DND-41 (cell line): ENCODE measurements at regions not wholly inside any gene's neighbourhood (a gene's known extent, or its start where the extent isn't known, plus 50 kb on each side); places are given as distances from the start of the nearest gene placed in this dataset.

Experiments used
- ATAC-seq: fragments of 200-7000 bp; cut with Tn5 transposase; 3 replicates; pipeline ENCODE4 v1.9.1; 2021; ENCODE audit warnings: low read depth; ENCODE audit not compliant: insufficient read depth
- DNase-seq: peaks from one replicate; pipeline ENCODE4 v3.0.0-alpha.2; 2020
- H2AFZ ChIP-seq: 2 replicates; pipeline ENCODE4 v1.6.0; 2012; ENCODE audit warnings: low read depth, low read length
- H3K27ac ChIP-seq: 2 replicates; pipeline ENCODE4 v1.5.1; 2012; ENCODE audit warnings: low read length, inconsistent platforms
- H3K27me3 ChIP-seq: fragments of 200-600 bp; sonication (generic); 2 replicates; pipeline ENCODE4 v1.6.0; 2012; ENCODE audit warnings: low read length, mild to moderate bottlenecking, inconsistent platforms; ENCODE audit not compliant: insufficient read depth, poor library complexity
- H3K36me3 ChIP-seq: 2 replicates; pipeline ENCODE4 v1.5.1; 2012; ENCODE audit warnings: low read length, inconsistent platforms; ENCODE audit not compliant: insufficient read depth
- H3K4me1 ChIP-seq: 2 replicates; pipeline ENCODE4 v1.5.1; 2012; ENCODE audit warnings: mild to moderate bottlenecking, low read length; ENCODE audit not compliant: insufficient read depth
- H3K4me2 ChIP-seq: 2 replicates; pipeline ENCODE4 v1.6.0; 2012; ENCODE audit warnings: mild to moderate bottlenecking, moderate library complexity, low read length, inconsistent platforms; ENCODE audit not compliant: insufficient read depth
- H3K4me3 ChIP-seq, 2 experiments: fragments of 200-600 bp in 1 of 2; shearing (Covaris generic) in 1 of 2; 2 replicates each; pipeline ENCODE4 v1.5.1; 2012 to 2016; ENCODE audit warnings: inconsistent platforms in 2 of 2, low read length in 2 of 2, mild to moderate bottlenecking in 2 of 2, low read depth in 1 of 2, moderate library complexity in 1 of 2
- H3K79me2 ChIP-seq: 2 replicates; pipeline ENCODE4 v1.6.0; 2012; ENCODE audit warnings: low read length, inconsistent platforms; ENCODE audit not compliant: insufficient read depth
- H3K9ac ChIP-seq: 2 replicates; pipeline ENCODE4 v1.6.0; 2012; ENCODE audit warnings: low read depth, mild to moderate bottlenecking, inconsistent platforms, low read length, moderate library complexity
- H3K9me3 ChIP-seq: 2 replicates; pipeline ENCODE4 v1.5.1; 2012; ENCODE audit warnings: low read length, moderate library complexity, mild to moderate bottlenecking, inconsistent platforms; ENCODE audit not compliant: insufficient read depth, severe bottlenecking
- H4K20me1 ChIP-seq: 2 replicates; pipeline ENCODE4 v1.6.0; 2012; ENCODE audit warnings: low read length; ENCODE audit not compliant: insufficient read depth
- CTCF ChIP-seq: IDR thresholded peaks from 2 replicates; pipeline ENCODE4 v1.5.1; 2012; ENCODE audit warnings: borderline replicate concordance, low read length, moderate library complexity, mild to moderate bottlenecking; ENCODE audit not compliant: poor library complexity, severe bottlenecking; ENCODE audit errors: extremely low read depth
- EZH2 ChIP-seq: IDR thresholded peaks from 3 replicates; pipeline ENCODE4 v1.6.1; 2012; ENCODE audit warnings: borderline replicate concordance, low read depth, mild to moderate bottlenecking, moderate library complexity, low read length, inconsistent platforms; ENCODE audit not compliant: severe bottlenecking

- no peak overlapping the region for H3K9ac ChIP-seq
- no peak overlapping the region for H3K27ac ChIP-seq
Observed at GRCh38 chr1:201676641-201677040, 137.7 kb downstream of the NAV1 start.

GRCh38 chr1:201678264-201679101, 139.6 kb downstream of the NAV1 start:
- Histone ChIP-seq H3K4me1 (no peaks in the 10 kb centered on the region), H3K4me3 (no peak overlapping the region), H4K20me1 (no peaks in the 10 kb centered on the region), H3K36me3 (no peaks in the 10 kb centered on the region), H3K27me3 (peaks cover 14% of the 10 kb centered on the region), H3K79me2 (no peaks in the 10 kb centered on the region), H3K4me2 (no peak overlapping the region), H3K27ac (no peak overlapping the region), H3K9ac (no peak overlapping the region), H2AFZ (no peak overlapping the region), H3K9me3 (no peaks in the 10 kb centered on the region)
- TF ChIP-seq CTCF: no peak
- TF ChIP-seq EZH2: no peak
- ATAC-seq (no peak), DNase-seq (no peak)

More at GRCh38 chr1:201676641-201677040, 137.7 kb downstream of the NAV1 start:
- Histone ChIP-seq H3K4me3 (no peak overlapping the region), H3K36me3 (no peaks in the 10 kb centered on the region), H3K9me3 (no peaks in the 10 kb centered on the region), H2AFZ (no peak overlapping the region), H3K4me1 (no peaks in the 10 kb centered on the region), H3K4me2 (no peak overlapping the region), H3K79me2 (no peaks in the 10 kb centered on the region), H4K20me1 (no peaks in the 10 kb centered on the region), H3K27me3 (peaks cover 14% of the 10 kb centered on the region)
- TF ChIP-seq EZH2 (no peak), CTCF (no peak)
- no peak for DNase-seq
- no peak for ATAC-seq

GRCh38 chr1:201681375-201681774, 142.4 kb downstream of the NAV1 start:
- no peak overlapping the region for H2AFZ ChIP-seq
- no peak overlapping the region for H3K4me3 ChIP-seq
- H3K4me1 ChIP-seq: no peaks in the 10 kb centered on the region
- H3K9me3 ChIP-seq: no peaks in the 10 kb centered on the region
- H3K27ac ChIP-seq: no peak overlapping the region
- no peaks in the 10 kb centered on the region for H4K20me1 ChIP-seq
- TF ChIP-seq EZH2 (no peak), CTCF (no peak)
- H3K9ac ChIP-seq: no peak overlapping the region
- peaks cover 21% of the 10 kb centered on the region for H3K27me3 ChIP-seq
- no peaks in the 10 kb centered on the region for H3K79me2 ChIP-seq
- DNase-seq (no peak), ATAC-seq (no peak)
- H3K4me2 ChIP-seq: no peak overlapping the region
- no peaks in the 10 kb centered on the region for H3K36me3 ChIP-seq
